OCI-LY7 (cell line): ENCODE measurements at regions not wholly inside any gene's neighbourhood (a gene's known extent, or its start where the extent isn't known, plus 50 kb on each side); places are given as distances from the start of the nearest gene placed in this dataset.

Experiments
- CTCF ChIP-seq: fragments of 200-600 bp; sonication (generic); conservative IDR thresholded peaks from 2 replicates; pipeline ENCODE4 v1.5.1; 2014; ENCODE audit warnings: mild to moderate bottlenecking, antibody characterized with exemption, low read length, moderate library complexity, mixed read lengths
- EZH2phosphoT487 ChIP-seq: fragments of 200-600 bp; sonication (generic); IDR thresholded peaks from 2 replicates; pipeline ENCODE4 v1.6.1; 2018; ENCODE audit warnings: low read depth, borderline replicate concordance, mild to moderate bottlenecking, mixed run types, antibody characterized with exemption, low read length, moderate library complexity, mixed read lengths

GRCh38 chr3:148389916-148390315 lies 307.8 kb upstream of the AGTR1 start:
- TF ChIP-seq CTCF = no peak
- no peak for TF ChIP-seq EZH2phosphoT487
